PC-9 (cell line): ENCODE measurements at regions not wholly inside any gene's neighbourhood (a gene's known extent, or its start where the extent isn't known, plus 50 kb on each side); places are given as distances from the start of the nearest gene placed in this dataset.

ENCODE experiments used
- BruUV-seq: library from RNA; stranded (reverse); fragments of 400-500 nt; replicated peaks from 2 replicates; lab custom pipeline; 2021; lab: Mats Ljungman, UMichigan
- CTCF ChIA-PET: fragments of 300-600 bp; sonication (Branson Sonifier 250); formaldehyde crosslinking; loops from one replicate; lab custom pipeline; 2022; ENCODE audit warnings: antibody characterized with exemption; lab: Charles Lee
- POLR2A ChIA-PET: fragments of 300-600 bp; sonication (Branson Sonifier 250); formaldehyde crosslinking; loops from one replicate; lab custom pipeline; 2022; ENCODE audit warnings: antibody characterized with exemption; ENCODE audit not compliant: unreplicated experiment; lab: Charles Lee
- DNase-seq, 2 experiments: peaks; one replicate each; pipeline versions ENCODE4 v3.0.0 to v3.0.0-alpha.2; 2015 to 2022; ENCODE audit warnings: mixed read lengths in 1 of 2
- H2AFZ ChIP-seq: fragments of 200-600 bp; sonication (generic); 2 replicates; pipeline ENCODE4 v1.8.1; 2017; ENCODE audit warnings: antibody characterized with exemption
- H3F3A ChIP-seq: fragments of 200-600 bp; sonication (generic); 2 replicates; pipeline ENCODE4 v1.8.1; 2017; ENCODE audit warnings: antibody characterized with exemption, mild to moderate bottlenecking, low read depth; ENCODE audit not compliant: insufficient read depth
- H3K27ac ChIP-seq: fragments of 200-600 bp; sonication (generic); 2 replicates; pipeline ENCODE4 v1.6.1; 2016; ENCODE audit warnings: mixed run types
- H3K27me3 ChIP-seq: fragments of 200-600 bp; sonication (generic); 2 replicates; pipeline ENCODE4 v1.6.1; 2016; ENCODE audit warnings: low read depth, mixed run types; ENCODE audit not compliant: insufficient read depth
- H3K36me3 ChIP-seq: fragments of 200-600 bp; sonication (generic); 2 replicates; pipeline ENCODE4 v1.6.1; 2016; ENCODE audit warnings: low read depth, mixed run types
- H3K4me1 ChIP-seq: fragments of 200-600 bp; sonication (generic); replicated peaks from 2 replicates; pipeline ENCODE4 v1.6.1; 2016; ENCODE audit warnings: mixed run types; ENCODE audit not compliant: insufficient read depth
- H3K4me2 ChIP-seq: fragments of 200-600 bp; sonication (generic); 2 replicates; pipeline ENCODE4 v1.6.1; 2017; ENCODE audit warnings: mixed run types
- H3K4me3 ChIP-seq: fragments of 200-600 bp; sonication (generic); 2 replicates; pipeline ENCODE4 v1.6.1; 2016; ENCODE audit warnings: mixed run types
- H3K79me2 ChIP-seq: fragments of 200-600 bp; sonication (generic); 2 replicates; pipeline ENCODE4 v1.6.1; 2017; ENCODE audit warnings: low read depth, mixed run types
- H3K9me2 ChIP-seq: fragments of 200-600 bp; sonication (generic); 2 replicates; pipeline ENCODE4 v1.8.1; 2017; ENCODE audit warnings: mild to moderate bottlenecking; ENCODE audit not compliant: insufficient read depth
- H3K9me3 ChIP-seq: fragments of 200-600 bp; sonication (generic); 2 replicates; pipeline ENCODE4 v1.8.1; 2016; ENCODE audit warnings: low read depth; ENCODE audit not compliant: insufficient read depth
- H4K20me1 ChIP-seq: fragments of 200-600 bp; sonication (generic); 2 replicates; pipeline ENCODE4 v1.8.1; 2017; ENCODE audit not compliant: insufficient read depth
- CTCF ChIP-seq: fragments of 200-600 bp; sonication (generic); conservative IDR thresholded peaks from 2 replicates; pipeline ENCODE4 v1.6.1; 2017; ENCODE audit warnings: mixed run types, antibody characterized with exemption, mild to moderate bottlenecking, moderate library complexity
- EZH2 ChIP-seq: fragments of 200-600 bp; sonication (generic); IDR thresholded peaks from 2 replicates; pipeline ENCODE4 v1.8.0; 2017; ENCODE audit warnings: antibody characterized with exemption, low read depth
- intact Hi-C: fragments of 100-400 bp; cut with micrococcal nuclease; formaldehyde crosslinking; loops from one replicate; pipeline ENCODE4 v1.10.0; 2022; ENCODE audit not compliant: unreplicated experiment

- no peak overlapping the region for H3K27ac ChIP-seq
- ChIA-PET CTCF (no interaction called here), POLR2A (no interaction called here)
- no peak overlapping the region for H3K4me2 ChIP-seq
- H2AFZ ChIP-seq: no peak overlapping the region
- H3K9me3 ChIP-seq: peaks cover 46% of the 10 kb centered on the region
- no peak overlapping the region for H3K4me3 ChIP-seq
- intact Hi-C loops: no loop called here
- no peaks in the 10 kb centered on the region for H3F3A ChIP-seq
- H4K20me1 ChIP-seq: no peaks in the 10 kb centered on the region
- no peak for DNase-seq
- H3K27me3 ChIP-seq: no peaks in the 10 kb centered on the region
- H3K4me1 ChIP-seq: no peaks in the 10 kb centered on the region
- no peaks in the 10 kb centered on the region for H3K79me2 ChIP-seq
- BruUV-seq: no TSS peak
- H3K9me2 ChIP-seq: no peaks in the 10 kb centered on the region
- no peak for TF ChIP-seq EZH2
- H3K36me3 ChIP-seq: no peaks in the 10 kb centered on the region
Measured at GRCh38 chr17:26809033-26809432, 484.9 kb upstream of the WSB1 start.

DNA sequence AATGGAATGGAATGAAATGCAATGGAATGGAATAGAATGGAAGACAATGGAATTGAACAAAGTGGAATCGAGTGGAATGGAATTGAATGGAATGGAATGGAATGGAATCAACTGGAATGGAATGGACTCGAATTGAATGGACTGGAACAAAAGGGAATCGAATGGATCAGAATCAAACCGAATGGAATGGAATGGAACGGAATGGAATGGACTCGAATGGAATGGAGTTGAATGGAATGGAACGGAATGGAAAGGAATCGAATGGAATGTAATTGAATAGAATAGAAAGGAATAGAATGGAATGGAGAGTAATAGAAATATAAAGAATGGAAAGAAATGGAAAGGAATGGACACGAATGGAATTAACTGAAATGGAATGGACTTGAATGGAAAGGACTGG, 475.2 kb upstream of the WSB1 start:
- DNase-seq: no peak
- TF ChIP-seq EZH2 (no peak), CTCF (no peak)
- peaks cover 32% of the 10 kb centered on the region for H3K9me3 ChIP-seq

More for the DNA sequence above, 475.2 kb upstream of the WSB1 start:
- H3K4me3 ChIP-seq: no peak overlapping the region
- no peaks in the 10 kb centered on the region for H3K36me3 ChIP-seq
- intact Hi-C loops: no loop called here
- H3K27ac ChIP-seq: no peak overlapping the region
- H3K9me2 ChIP-seq: no peaks in the 10 kb centered on the region
- no peak overlapping the region for H2AFZ ChIP-seq
- no peaks in the 10 kb centered on the region for H3K4me1 ChIP-seq
- no peak overlapping the region for H3K4me2 ChIP-seq
- no TSS peak for BruUV-seq
- ChIA-PET POLR2A (no interaction called here), CTCF (no interaction called here)
- no peaks in the 10 kb centered on the region for H3K79me2 ChIP-seq
- no peaks in the 10 kb centered on the region for H3F3A ChIP-seq
- no peaks in the 10 kb centered on the region for H4K20me1 ChIP-seq
- no peaks in the 10 kb centered on the region for H3K27me3 ChIP-seq
